HG02973 (cell line): ENCODE measurements at regions not wholly inside any gene's neighbourhood (a gene's known extent, or its start where the extent isn't known, plus 50 kb on each side); places are given as distances from the start of the nearest gene placed in this dataset.

Experiments used
- ATAC-seq: cut with Tn5 transposase; IDR thresholded peaks from one replicate; pipeline ENCODE4 v1.9.1; 2021; ENCODE audit warnings: moderate library complexity; ENCODE audit not compliant: unreplicated experiment

GRCh38 chr6:95071464-95071863 is 505.9 kb upstream of the MANEA start:
- ATAC-seq = no peak

- ATAC-seq = no peak
Observed at GRCh38 chr6:95078457-95078856, 498.9 kb upstream of the MANEA start.

DNA sequence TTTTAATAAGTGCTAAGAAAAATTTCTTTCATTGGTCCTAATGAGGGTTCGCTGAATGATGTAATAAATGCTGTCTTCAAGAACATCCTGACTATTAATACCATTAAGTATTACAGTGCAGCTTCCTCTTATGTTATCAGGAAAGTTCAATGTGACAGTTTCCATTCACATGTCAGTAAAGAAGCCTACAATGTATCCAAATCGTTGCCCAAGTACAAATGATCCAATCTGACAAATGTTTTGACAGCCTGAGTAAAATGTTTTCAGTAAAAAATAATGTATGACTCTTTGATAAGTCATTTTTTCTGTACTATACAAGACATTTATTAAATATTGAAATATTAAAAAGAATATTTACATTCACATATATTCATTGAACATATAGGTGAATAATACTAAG is 496.1 kb upstream of the MANEA start:
- ATAC-seq = no peak

- no peak for ATAC-seq
Observed at GRCh38 chr6:95081949-95082348, 495.4 kb upstream of the MANEA start.

GRCh38 chr6:95083506-95083905 is 493.8 kb upstream of the MANEA start:
- no peak for ATAC-seq

DNA sequence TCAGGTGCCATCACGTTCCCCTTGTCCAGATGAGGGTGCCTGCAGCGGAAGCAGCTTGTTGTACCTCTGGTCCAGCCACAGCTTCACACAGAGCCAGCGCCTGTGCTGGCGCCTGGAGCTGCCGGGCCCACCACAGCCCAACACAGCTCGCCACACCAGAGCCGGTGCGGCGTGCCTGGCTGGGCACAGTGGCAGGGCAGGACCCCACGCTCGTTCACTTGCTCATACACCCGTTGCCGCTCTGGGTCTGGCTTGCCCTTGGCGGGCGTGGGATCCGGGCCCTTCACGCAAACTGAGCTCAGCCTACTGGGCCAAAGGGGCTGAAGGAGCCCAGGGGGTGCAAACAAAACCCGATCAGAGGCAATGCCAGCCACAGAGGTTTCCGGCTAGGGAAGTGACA is 492.5 kb upstream of the MANEA start:
- no peak for ATAC-seq

DNA sequence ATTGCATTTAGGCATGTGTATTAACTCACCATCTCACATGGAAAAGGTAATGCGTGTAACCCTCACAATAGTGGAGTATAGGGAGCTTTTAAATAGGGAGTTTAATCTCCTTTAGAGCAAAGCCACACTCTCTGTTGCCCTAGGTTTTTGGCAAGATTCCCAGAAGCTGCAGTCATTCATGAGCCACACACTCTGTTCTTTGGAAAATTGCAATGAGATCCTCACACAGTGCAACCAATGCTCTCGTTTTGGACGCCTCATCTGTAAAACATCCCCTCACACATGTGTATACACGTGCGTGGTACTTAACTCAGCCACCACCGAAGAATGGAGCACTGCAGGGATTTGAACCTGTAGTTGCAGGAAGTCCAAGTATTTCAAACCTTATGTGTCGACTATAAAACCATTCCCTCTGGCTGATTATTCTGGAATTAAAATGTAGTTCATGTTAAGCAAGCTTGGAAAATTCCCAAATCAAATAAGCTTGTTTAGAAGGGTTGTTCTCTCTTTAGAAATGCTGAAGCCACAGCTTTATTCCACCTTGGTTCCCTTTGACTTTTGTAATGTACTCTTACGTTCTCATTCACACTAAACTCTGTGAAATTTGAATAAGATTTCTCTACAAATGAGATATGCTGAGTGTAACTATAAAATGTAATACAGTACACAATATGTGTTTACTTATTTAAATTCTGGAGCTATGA is 489.8 kb upstream of the MANEA start:
- ATAC-seq = no peak

- peak; percentile 84 for ATAC-seq
Observed at GRCh38 chr6:95091823-95092436, 485.4 kb upstream of the MANEA start.

DNA sequence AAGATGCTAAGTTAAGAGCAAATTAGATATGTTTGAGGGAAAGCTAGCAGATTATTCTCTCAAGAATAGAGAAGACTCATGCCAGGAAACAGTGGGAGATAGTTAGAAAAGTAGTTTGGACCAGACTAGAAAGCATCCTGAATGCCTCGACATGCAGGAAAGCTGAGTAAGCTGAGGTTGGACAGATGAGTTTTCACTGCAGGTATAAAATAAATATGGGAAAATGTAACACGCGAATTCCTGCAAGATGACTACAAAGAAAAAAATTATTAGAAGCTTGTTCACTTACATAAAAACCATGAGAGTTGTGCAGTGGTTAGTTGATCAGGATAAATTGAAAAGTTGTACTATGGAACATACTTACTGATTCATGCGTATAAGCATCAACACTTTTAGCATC is 484.2 kb upstream of the MANEA start:
- ATAC-seq = no peak

- no peak for ATAC-seq
Observed at GRCh38 chr6:95094751-95095663, 482.3 kb upstream of the MANEA start.

DNA sequence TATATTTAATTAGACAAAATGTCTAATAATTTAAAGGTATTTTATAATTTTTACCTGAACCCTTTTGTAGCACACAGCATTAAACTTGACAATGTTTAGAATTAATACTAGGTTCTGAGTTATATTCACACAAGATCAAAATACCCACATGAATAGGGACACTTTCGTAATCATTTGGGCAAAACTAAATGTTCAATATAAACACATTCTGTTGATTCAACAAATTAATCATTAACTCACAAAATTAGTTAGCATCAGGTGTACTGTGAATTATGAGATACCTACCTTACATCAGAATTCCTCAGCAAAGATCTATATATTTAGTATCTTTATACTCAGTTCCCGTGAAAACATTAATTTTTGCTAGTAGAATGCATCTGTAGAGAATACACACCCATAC is 481.5 kb upstream of the MANEA start:
- ATAC-seq = no peak

DNA sequence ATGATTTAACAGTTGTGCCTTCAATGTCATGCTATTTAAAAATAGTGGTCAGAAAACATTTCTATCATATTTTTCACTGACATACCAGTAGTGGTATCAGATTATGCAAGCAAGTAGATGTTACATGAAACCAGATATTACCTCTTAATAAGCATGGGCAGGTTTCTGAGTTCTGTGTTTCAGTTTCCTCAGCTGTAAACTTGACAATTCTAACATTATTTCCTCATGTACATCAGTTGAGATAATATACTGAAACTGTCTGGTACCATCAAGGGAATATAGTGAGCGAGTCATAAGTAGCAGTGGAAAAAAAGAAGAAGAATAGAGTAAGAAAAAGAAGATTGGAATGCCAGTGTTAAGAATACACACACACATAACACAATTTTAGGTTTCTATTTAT is 477.9 kb upstream of the MANEA start:
- no peak for ATAC-seq

DNA sequence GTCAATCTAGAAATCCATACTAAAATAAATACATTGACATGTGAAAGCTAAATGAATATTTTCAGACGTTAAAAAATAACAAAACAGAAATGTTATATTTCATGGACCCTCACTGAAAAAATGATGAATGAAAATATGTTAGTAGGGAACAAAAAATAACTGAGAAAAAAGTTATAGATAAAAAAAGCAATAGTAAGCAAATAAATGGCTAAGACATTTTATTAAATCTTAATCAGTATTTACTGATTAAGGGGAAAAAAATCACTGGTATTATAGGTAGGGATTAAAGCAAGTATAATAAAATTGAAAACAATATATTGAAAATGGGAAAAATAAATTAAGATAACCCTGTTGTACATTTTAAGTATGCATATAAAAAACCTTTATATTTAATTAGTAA is 468.1 kb upstream of the MANEA start:
- ATAC-seq = no peak

DNA sequence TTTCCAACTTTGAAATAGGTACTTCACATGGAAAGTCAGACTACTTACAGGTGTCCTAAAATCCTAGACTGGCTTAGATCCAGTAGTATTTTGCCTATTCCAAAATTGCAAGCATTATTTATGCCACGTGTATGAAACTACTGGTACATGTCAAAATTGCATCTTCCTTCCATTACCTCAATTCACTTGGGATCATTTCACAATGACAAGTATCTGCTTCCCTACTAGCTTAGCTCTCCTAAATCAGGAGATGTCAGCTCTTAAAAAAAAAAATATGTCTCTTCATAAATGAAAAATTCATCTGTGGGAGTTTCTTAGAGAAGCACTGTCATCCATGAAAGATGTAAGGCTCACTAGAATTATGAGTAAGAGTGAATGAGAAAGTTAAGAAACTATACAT is 466.6 kb upstream of the MANEA start:
- ATAC-seq = no peak

GRCh38 chr6:95117236-95117635 is 460.1 kb upstream of the MANEA start:
- ATAC-seq = no peak

GRCh38 chr6:95119927-95120326 is 457.4 kb upstream of the MANEA start:
- ATAC-seq = no peak

- ATAC-seq = no peak
Observed at GRCh38 chr6:95120984-95121383, 456.4 kb upstream of the MANEA start.

DNA sequence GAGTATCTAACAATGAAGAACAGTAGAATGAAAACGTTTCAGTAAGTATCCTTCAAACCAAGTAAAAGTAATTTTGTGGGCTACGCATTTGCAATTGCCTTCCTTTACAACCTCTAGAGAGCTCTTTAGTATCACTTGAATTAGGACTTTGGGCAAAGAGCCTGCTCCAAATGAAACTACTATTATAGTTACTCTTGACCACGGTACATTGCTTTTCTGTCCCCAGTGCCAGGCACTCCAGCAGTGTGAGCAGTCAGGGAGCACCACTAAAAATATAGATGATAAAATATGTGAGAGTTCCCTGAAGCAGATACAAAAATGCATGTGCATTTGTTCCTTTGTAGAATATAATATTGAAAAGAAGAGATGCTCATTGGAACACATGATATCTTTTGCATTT is 450.1 kb upstream of the MANEA start:
- ATAC-seq = no peak

DNA sequence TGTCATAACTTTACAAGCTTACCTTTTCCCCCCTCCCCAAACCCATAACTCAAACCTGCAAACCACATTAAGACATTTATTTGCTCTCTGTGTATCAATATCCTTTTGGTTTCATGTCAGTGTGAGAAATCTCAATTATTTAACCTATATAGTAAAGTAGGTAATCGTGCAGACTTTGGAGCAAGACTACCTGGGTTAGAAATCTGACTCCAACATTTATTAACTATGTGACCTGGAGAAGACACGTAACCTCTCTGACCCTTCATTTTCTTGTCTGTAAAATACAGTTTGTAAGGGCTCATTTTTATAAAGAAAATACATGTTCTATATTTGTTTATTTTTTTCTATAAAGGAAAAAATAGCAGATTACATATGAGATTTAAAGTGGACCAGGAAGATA is 448.9 kb upstream of the MANEA start:
- no peak for ATAC-seq

DNA sequence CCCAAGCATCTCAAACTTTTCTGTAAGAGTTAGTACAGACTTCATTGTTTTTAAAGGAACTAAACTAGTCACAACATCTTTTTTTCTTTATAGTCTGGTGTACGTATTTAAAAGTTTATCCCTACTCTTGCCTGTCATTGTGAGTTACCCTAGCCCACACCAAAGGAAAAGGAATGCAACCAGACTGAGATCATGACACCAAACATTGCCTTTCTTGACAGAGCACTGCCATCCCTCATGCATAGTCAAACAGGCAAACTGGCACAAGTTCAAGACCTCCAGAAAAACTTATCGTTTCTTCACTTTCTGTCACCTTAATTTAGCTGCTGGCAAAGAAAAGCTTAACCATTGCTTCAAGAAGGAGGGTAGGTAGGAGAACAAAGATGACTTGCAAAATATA is 448.4 kb upstream of the MANEA start:
- no peak for ATAC-seq

GRCh38 chr6:95133578-95133977 is 443.8 kb upstream of the MANEA start:
- ATAC-seq = no peak

GRCh38 chr6:95135182-95135581 is 442.2 kb upstream of the MANEA start:
- no peak for ATAC-seq
